Activated CD4-positive, alpha-beta memory T cell treated with anti-CD3 and anti-CD28 coated beads for 36 hours (primary cell): ENCODE measurements at regions not wholly inside any gene's neighbourhood (a gene's known extent, or its start where the extent isn't known, plus 50 kb on each side); places are given as distances from the start of the nearest gene placed in this dataset.

Source experiments
- CTCF ChIA-PET: fragments of 350-600 bp; sonication (Branson Sonifier 250); formaldehyde crosslinking; loops from one replicate; lab custom pipeline; 2021; ENCODE audit warnings: antibody characterized with exemption, inconsistent platforms; lab: Charles Lee
- POLR2A ChIA-PET: fragments of 350-600 bp; sonication (Branson Sonifier 250); formaldehyde crosslinking; loops from one replicate; lab custom pipeline; 2021; ENCODE audit warnings: antibody characterized with exemption; lab: Charles Lee
- DNase-seq: peaks from one replicate; pipeline ENCODE4 v3.0.0-alpha.2; 2020
- H3K27ac Mint-ChIP-seq: one replicate; pipeline ENCODE4 v1.8.0; 2021; ENCODE audit warnings: mixed read lengths
- H3K27me3 Mint-ChIP-seq: one replicate; pipeline ENCODE4 v1.8.0; 2021; ENCODE audit warnings: mixed read lengths
- H3K36me3 Mint-ChIP-seq: one replicate; pipeline ENCODE4 v1.8.0; 2021; ENCODE audit warnings: mixed read lengths
- H3K4me1 Mint-ChIP-seq: one replicate; pipeline ENCODE4 v1.8.0; 2021; ENCODE audit warnings: low read depth, mixed read lengths
- H3K4me3 Mint-ChIP-seq: one replicate; pipeline ENCODE4 v1.8.0; 2021; ENCODE audit warnings: mild to moderate bottlenecking, mixed read lengths
- H3K9me3 Mint-ChIP-seq: one replicate; pipeline ENCODE4 v1.8.0; 2021; ENCODE audit warnings: mixed read lengths
- intact Hi-C: fragments of 100-400 bp; cut with micrococcal nuclease; formaldehyde crosslinking; loops from one replicate; pipeline ENCODE4 v1.15.1; 2023

DNA sequence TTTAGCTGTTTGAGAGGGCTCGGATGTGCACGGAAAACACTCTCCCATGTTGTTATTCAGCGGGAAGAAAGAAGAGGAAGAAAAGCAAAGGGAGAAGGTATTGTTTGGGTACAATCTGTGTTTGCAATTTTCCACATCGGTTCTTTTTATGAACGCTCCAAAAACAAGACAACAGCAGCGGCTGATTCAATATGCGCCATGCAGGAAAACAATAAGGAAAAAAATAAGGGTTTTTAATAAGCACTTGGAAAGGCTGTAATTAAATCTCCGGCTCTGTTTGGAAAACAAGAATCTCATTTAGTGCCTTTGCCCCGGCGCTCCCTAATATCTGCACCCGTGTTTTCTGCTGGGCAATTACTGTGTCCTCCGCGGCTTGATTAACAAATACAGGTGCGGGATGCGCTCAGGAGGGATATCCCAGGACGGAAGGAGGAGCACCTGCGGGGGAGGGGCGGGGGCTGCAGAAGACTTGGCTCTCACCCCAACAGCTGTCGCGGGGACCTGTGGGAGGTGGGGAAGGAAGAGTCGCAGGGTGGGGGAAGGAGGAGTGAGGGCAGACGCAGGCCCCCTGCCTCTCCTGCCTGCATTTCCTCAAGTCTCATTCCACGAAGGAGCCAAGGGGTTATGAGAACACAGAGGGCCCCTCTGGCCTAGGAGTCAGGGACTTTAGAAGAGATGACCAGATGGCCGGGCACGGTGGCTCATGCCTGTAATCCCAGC is 181.5 kb upstream of the PODXL start:
- Mint-ChIP-seq H3K36me3 (no peaks in the 10 kb centered on the region), H3K9me3 (no peaks in the 10 kb centered on the region), H3K27me3 (peaks cover 7% of the 10 kb centered on the region), H3K4me3 (no peak overlapping the region), H3K4me1 (no peaks in the 10 kb centered on the region), H3K27ac (no peak overlapping the region)
- ChIA-PET CTCF (no interaction called here), POLR2A (no interaction called here)
- DNase-seq = no peak
- intact Hi-C loops = no loop called here

GRCh38 chr7:131735101-131735500 is 178.7 kb upstream of the PODXL start:
- no peaks in the 10 kb centered on the region for H3K9me3 Mint-ChIP-seq
- H3K36me3 Mint-ChIP-seq = no peaks in the 10 kb centered on the region
- ChIA-PET CTCF (interaction anchor here (0.5 kb wide), 1 partner anchor 46 kb away, joined by 3 read pairs; no protein-coding TSS in a partner anchor), POLR2A (no interaction called here)
- peaks cover 10% of the 10 kb centered on the region for H3K27me3 Mint-ChIP-seq
- intact Hi-C loops = no loop called here
- H3K4me3 Mint-ChIP-seq = no peak overlapping the region
- no peaks in the 10 kb centered on the region for H3K4me1 Mint-ChIP-seq
- H3K27ac Mint-ChIP-seq = no peak overlapping the region
- no peak for DNase-seq

GRCh38 chr7:131733604-131734003 is 177.2 kb upstream of the PODXL start:
- Mint-ChIP-seq H3K4me3 (no peak overlapping the region), H3K27ac (no peak overlapping the region), H3K27me3 (peaks cover 10% of the 10 kb centered on the region), H3K36me3 (no peaks in the 10 kb centered on the region), H3K4me1 (no peaks in the 10 kb centered on the region), H3K9me3 (peaks cover 5% of the 10 kb centered on the region)
- POLR2A ChIA-PET = no interaction called here
- no peak for DNase-seq
- intact Hi-C loops = no loop called here
- CTCF ChIA-PET = no interaction called here

- Mint-ChIP-seq H3K27me3 (peaks cover 9% of the 10 kb centered on the region), H3K4me3 (no peak overlapping the region), H3K9me3 (peaks cover 7% of the 10 kb centered on the region), H3K4me1 (no peaks in the 10 kb centered on the region), H3K27ac (no peak overlapping the region), H3K36me3 (no peaks in the 10 kb centered on the region)
- ChIA-PET CTCF (no interaction called here), POLR2A (no interaction called here)
- DNase-seq = no peak
- intact Hi-C loops = no loop called here
Observed at GRCh38 chr7:131727189-131727588, 170.8 kb upstream of the PODXL start.

- no peak overlapping the region for H3K4me3 Mint-ChIP-seq
- no peaks in the 10 kb centered on the region for H3K4me1 Mint-ChIP-seq
- peaks cover 5% of the 10 kb centered on the region for H3K27me3 Mint-ChIP-seq
- intact Hi-C loops = no loop called here
- ChIA-PET POLR2A (no interaction called here), CTCF (no interaction called here)
- H3K27ac Mint-ChIP-seq = no peak overlapping the region
- H3K36me3 Mint-ChIP-seq = no peaks in the 10 kb centered on the region
- DNase-seq = no peak
- H3K9me3 Mint-ChIP-seq = peaks cover 7% of the 10 kb centered on the region
Observed at GRCh38 chr7:131726686-131727085, 170.3 kb upstream of the PODXL start.

DNA sequence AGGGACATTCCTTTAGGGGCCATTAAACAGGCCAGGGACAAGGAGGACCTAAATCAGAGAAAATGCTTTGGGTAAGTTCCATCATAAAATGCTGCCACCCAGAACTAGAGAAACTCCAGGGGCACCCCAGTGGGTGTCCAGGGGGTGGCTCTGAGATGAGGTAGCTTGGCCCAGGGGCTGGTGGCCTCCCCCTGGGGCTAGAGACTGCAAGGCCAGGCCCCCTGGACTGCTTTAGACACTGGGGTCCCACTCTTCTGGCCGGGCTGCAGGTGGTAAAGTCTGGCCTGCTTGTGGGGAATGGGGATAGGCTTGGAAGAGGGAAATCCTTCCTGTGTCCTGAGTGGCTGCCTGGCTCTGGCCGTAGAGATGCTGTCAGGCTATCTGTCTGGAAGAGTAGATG is 169.6 kb upstream of the PODXL start:
- POLR2A ChIA-PET = no interaction called here
- H3K36me3 Mint-ChIP-seq = no peaks in the 10 kb centered on the region
- no peak overlapping the region for H3K4me3 Mint-ChIP-seq
- CTCF ChIA-PET = no interaction called here
- no peak for DNase-seq
- peaks cover 7% of the 10 kb centered on the region for H3K9me3 Mint-ChIP-seq
- H3K27ac Mint-ChIP-seq = no peak overlapping the region
- H3K4me1 Mint-ChIP-seq = no peaks in the 10 kb centered on the region
- peaks cover 5% of the 10 kb centered on the region for H3K27me3 Mint-ChIP-seq
- intact Hi-C loops = no loop called here

DNA sequence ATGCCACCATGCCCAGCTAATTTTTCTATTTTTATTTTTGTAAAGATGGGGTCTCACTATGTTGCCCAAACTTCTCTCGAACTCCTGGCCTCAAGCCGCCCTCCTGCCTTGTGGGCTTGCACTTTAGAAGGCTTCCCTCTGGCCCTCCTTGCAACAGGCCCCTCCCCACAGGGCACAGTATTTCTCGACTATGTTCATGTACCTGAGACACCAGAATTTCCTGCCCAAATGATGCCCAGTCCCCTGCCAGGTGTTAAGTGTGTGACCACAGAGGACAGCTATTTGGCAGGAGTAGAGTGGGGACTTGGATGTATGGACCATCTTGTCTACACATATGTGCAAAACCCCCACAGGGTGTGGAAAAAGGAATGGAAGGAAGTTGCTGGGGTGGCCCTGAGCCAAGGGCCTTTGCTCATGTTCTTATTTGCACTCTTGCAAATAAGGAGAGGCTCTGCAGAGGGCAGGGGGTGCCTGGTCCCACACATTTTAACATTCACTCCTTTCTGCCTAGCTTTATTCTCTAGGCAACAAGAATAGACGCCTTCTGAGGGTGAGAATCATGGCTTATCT is 168.4 kb upstream of the PODXL start:
- intact Hi-C loops = no loop called here
- no peak overlapping the region for H3K4me3 Mint-ChIP-seq

GRCh38 chr7:131723926-131724325 is 167.5 kb upstream of the PODXL start:
- POLR2A ChIA-PET = no interaction called here
- peaks cover 5% of the 10 kb centered on the region for H3K9me3 Mint-ChIP-seq
- no peak overlapping the region for H3K4me3 Mint-ChIP-seq
- no peaks in the 10 kb centered on the region for H3K4me1 Mint-ChIP-seq
- no peak overlapping the region for H3K27ac Mint-ChIP-seq
- CTCF ChIA-PET = no interaction called here
- DNase-seq = no peak
- H3K36me3 Mint-ChIP-seq = no peaks in the 10 kb centered on the region
- intact Hi-C loops = no loop called here
- H3K27me3 Mint-ChIP-seq = peaks cover 6% of the 10 kb centered on the region

More for the DNA sequence above, 168.4 kb upstream of the PODXL start:
- Mint-ChIP-seq H3K36me3 (no peaks in the 10 kb centered on the region), H3K9me3 (peaks cover 7% of the 10 kb centered on the region), H3K4me1 (no peaks in the 10 kb centered on the region), H3K27me3 (peaks cover 5% of the 10 kb centered on the region), H3K27ac (no peak overlapping the region)
- ChIA-PET POLR2A (no interaction called here), CTCF (no interaction called here)
- DNase-seq = no peak

DNA sequence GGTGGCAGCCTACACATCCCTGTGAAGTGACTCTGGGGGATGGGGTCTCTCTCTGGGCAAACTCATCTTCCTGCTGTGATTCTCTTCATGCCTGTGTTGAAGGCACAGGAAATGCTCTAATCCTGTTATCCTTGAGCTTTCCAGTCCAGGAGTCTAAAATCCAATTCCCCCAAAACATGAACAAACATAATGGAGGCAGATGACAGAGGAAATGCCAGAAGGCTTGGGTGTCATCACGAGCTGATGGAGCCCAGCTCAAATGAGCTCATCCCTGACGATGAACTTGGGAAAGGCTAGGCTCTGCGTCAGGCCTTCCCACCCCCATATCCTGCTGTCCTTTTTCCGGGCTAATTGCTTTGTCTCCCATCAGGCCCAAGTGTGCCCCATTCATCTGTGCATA is 165.9 kb upstream of the PODXL start:
- no peak overlapping the region for H3K27ac Mint-ChIP-seq
- POLR2A ChIA-PET = no interaction called here
- CTCF ChIA-PET = interaction anchor here (0.6 to 0.7 kb wide), 2 partner anchors 33 to 1235 kb away, joined by 3 read pairs; no protein-coding TSS in a partner anchor
- H3K36me3 Mint-ChIP-seq = no peaks in the 10 kb centered on the region
- peaks cover 6% of the 10 kb centered on the region for H3K27me3 Mint-ChIP-seq
- DNase-seq = no peak
- intact Hi-C loops = no loop called here
- H3K4me3 Mint-ChIP-seq = no peak overlapping the region
- no peaks in the 10 kb centered on the region for H3K9me3 Mint-ChIP-seq
- no peaks in the 10 kb centered on the region for H3K4me1 Mint-ChIP-seq

DNA sequence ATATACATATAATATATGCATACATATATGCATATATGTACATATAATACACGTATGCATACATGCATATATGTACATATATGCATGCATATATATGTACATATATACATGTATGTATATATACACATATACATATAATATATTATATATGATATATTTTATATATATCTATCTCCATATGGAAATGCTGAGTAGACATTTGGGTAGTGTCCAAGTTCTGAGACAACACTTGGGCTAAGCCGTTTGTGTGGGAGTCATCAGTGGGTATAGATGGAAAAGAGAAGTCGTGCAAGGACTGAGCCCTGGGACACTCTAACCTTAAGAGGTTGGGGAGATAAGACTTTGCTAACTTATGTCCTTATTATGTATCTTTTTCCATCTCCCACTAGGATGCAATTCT is 165.2 kb upstream of the PODXL start:
- Mint-ChIP-seq H3K4me3 (no peak overlapping the region), H3K27ac (no peak overlapping the region), H3K36me3 (no peaks in the 10 kb centered on the region), H3K27me3 (peaks cover 6% of the 10 kb centered on the region), H3K4me1 (no peaks in the 10 kb centered on the region), H3K9me3 (no peaks in the 10 kb centered on the region)
- no peak for DNase-seq
- CTCF ChIA-PET = no interaction called here
- POLR2A ChIA-PET = no interaction called here
- intact Hi-C loops = no loop called here

DNA sequence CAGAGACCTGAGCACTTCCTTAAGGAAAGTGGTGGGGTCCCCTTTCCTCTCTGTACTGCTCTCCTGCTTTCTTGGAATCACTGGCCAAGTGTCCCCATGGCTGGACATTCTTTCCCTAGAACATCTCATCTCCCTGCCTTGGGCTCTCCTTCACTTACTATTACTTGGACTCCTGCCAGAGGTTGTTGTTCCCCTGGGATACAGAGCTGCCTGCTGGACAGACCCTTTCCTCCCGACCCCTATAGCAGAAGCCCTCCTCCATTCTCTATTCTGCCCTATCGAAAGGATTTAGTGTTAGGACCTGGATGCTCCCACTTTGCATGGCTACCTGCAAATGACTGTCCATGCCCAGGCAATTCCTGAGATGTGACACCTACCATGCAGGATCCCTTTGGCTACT is 164.3 kb upstream of the PODXL start:
- POLR2A ChIA-PET = no interaction called here
- Mint-ChIP-seq H3K27me3 (peaks cover 6% of the 10 kb centered on the region), H3K36me3 (no peaks in the 10 kb centered on the region), H3K27ac (no peak overlapping the region), H3K4me1 (no peaks in the 10 kb centered on the region), H3K4me3 (no peak overlapping the region), H3K9me3 (no peaks in the 10 kb centered on the region)
- no peak for DNase-seq
- intact Hi-C loops = no loop called here
- CTCF ChIA-PET = no interaction called here

DNA sequence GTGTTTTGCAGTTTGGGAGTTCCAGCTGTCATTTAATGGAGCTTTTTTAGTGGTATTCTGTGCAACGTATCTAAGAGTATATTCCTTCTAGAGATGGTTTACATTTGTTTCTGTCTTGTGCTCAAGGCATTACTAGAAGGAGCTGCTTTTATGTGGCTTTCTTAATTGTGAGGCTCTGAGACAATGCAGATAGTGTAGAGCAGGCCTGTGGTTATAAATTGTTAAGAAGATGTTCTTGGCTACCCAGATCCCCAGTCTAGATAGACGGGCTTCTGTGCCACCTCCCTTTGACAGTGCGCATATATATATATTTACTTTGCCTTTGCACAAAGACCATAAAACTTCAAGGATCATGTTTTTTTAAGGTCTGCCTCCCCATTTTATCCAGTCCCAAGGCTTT is 160.8 kb upstream of the PODXL start:
- H3K36me3 Mint-ChIP-seq = no peaks in the 10 kb centered on the region
- H3K4me3 Mint-ChIP-seq = no peak overlapping the region
- H3K9me3 Mint-ChIP-seq = no peaks in the 10 kb centered on the region
- H3K4me1 Mint-ChIP-seq = no peaks in the 10 kb centered on the region
- H3K27me3 Mint-ChIP-seq = peaks cover 4% of the 10 kb centered on the region
- DNase-seq = no peak
- intact Hi-C loops = no loop called here
- ChIA-PET POLR2A (no interaction called here), CTCF (no interaction called here)
- H3K27ac Mint-ChIP-seq = no peak overlapping the region

GRCh38 chr7:131699323-131699722 is 142.9 kb upstream of the PODXL start:
- no peak overlapping the region for H3K27ac Mint-ChIP-seq
- H3K9me3 Mint-ChIP-seq = peaks cover 4% of the 10 kb centered on the region
- CTCF ChIA-PET = interaction anchor here (1.6 to 2.6 kb wide), 2 partner anchors 8 to 10 kb away, joined by 6 to 11 read pairs; no protein-coding TSS in a partner anchor
- POLR2A ChIA-PET = no interaction called here
- DNase-seq = no peak
- no peak overlapping the region for H3K4me3 Mint-ChIP-seq
- no peaks in the 10 kb centered on the region for H3K36me3 Mint-ChIP-seq
- no peaks in the 10 kb centered on the region for H3K4me1 Mint-ChIP-seq
- H3K27me3 Mint-ChIP-seq = peaks cover 5% of the 10 kb centered on the region
- intact Hi-C loops = no loop called here
